ENCODE measurements at regions not wholly inside any gene's neighbourhood (a gene's known extent, or its start where the extent isn't known, plus 50 kb on each side); places are given as distances from the start of the nearest gene placed in this dataset.

- DNase-seq (ENCODE audit: low read depth, low spot score) = no peak
- CTCF ChIA-PET = no interaction called here
- Histone ChIP-seq H2AFZ (ENCODE audit: low read depth, low read length, poor library complexity, severe bottlenecking) (no peak overlapping the region), H4K20me1 (ENCODE audit: insufficient read depth) (no peaks in the 10 kb centered on the region), H3K4me3 (replicated peaks in 1 of 2; ENCODE audit: low read depth in 1 of 2, low read length in 2 of 2) (no peak overlapping the region), H3K36me3 (ENCODE audit: control insufficient read depth in 1 of 2, insufficient read depth in 2 of 2, low read length in 2 of 2) (no peaks in the 10 kb centered on the region), H3K4me2 (ENCODE audit: low read length) (no peak overlapping the region), H3K27ac (ENCODE audit: low read depth, low read length) (no peak overlapping the region), H3K9me3 (ENCODE audit: control insufficient read depth in 1 of 2, insufficient read depth in 1 of 2, low read depth in 1 of 2, low read length in 2 of 2) (peaks cover 3 to 32% of the 10 kb centered on the region in 2 experiments; a peak in 2 of 4 replicates), H3K79me2 (ENCODE audit: insufficient read depth, low read length) (no peaks in the 10 kb centered on the region), H3K9ac (ENCODE audit: low read length) (no peak overlapping the region), H3K4me1 (ENCODE audit: control insufficient read depth in 1 of 2, insufficient read depth in 2 of 2, low read length in 2 of 2) (no peaks in the 10 kb centered on the region), H3K9me2 (ENCODE audit: insufficient read depth) (no peaks in the 10 kb centered on the region), H3K27me3 (ENCODE audit: insufficient read depth, low read length) (no peaks in the 10 kb centered on the region)
- BruUV-seq (replicated peaks) = no TSS peak
- RAD21 ChIA-PET (ENCODE audit: low non-redundant PET in 1 of 2, low total read pairs in 2 of 2, uncharacterized antibody in 2 of 2, unreplicated experiment in 2 of 2) = no interaction called here
- POLR2A ChIA-PET = no interaction called here
- intact Hi-C loops (cut with micrococcal nuclease) = no loop called here
- no peak for TF ChIP-seq ZFX (IDR thresholded peaks at IDR 0.05)
- TF ChIP-seq ATF3 (IDR thresholded peaks at IDR 0.05) = no peak
- no peak for TF ChIP-seq TCF7L2 (IDR thresholded peaks at IDR 0.05; ENCODE audit: borderline replicate concordance, extremely low read depth, insufficient read depth, insufficient read length)
- TF ChIP-seq ELF1 (IDR thresholded peaks at IDR 0.05; ENCODE audit: borderline replicate concordance, low read depth) = no peak
- no peak for TF ChIP-seq SIN3A (IDR thresholded peaks at IDR 0.05; ENCODE audit: low read depth)
- no peak for TF ChIP-seq SRF (IDR thresholded peaks at IDR 0.05; ENCODE audit: low read depth)
- no peak; a peak in 1 of 6 replicates for TF ChIP-seq CTCF (IDR thresholded peaks at IDR 0.05 in 2 of 3, conservative IDR thresholded peaks at IDR 0.05 in 1 of 3; ENCODE audit: borderline replicate concordance in 1 of 3, insufficient read depth in 1 of 3, low read depth in 2 of 3, low read length in 2 of 3)
- TF ChIP-seq FOSL1 (IDR thresholded peaks at IDR 0.05; ENCODE audit: low read depth) = no peak
- no peak for TF ChIP-seq JUND (IDR thresholded peaks at IDR 0.05)
- no peak for TF ChIP-seq CBX3 (IDR thresholded peaks at IDR 0.05; ENCODE audit: low read depth)
- no peak for TF ChIP-seq MAX (IDR thresholded peaks at IDR 0.05)
- no peak for TF ChIP-seq ZNF274 (IDR thresholded peaks at IDR 0.05; ENCODE audit: low read depth, low read length)
- TF ChIP-seq EZH2phosphoT487 (IDR thresholded peaks at IDR 0.05; ENCODE audit: borderline replicate concordance) = no peak
- TF ChIP-seq ZBTB33 (IDR thresholded peaks at IDR 0.05; ENCODE audit: extremely low read depth, insufficient replicate concordance, low read length) = no peak
- no peak for TF ChIP-seq RAD21 (IDR thresholded peaks at IDR 0.05; ENCODE audit: low read depth)
- no peak for TF ChIP-seq REST (IDR thresholded peaks at IDR 0.05; ENCODE audit: low read depth)
- TF ChIP-seq EZH2 (IDR thresholded peaks at IDR 0.05) = no peak
- no peak for ATAC-seq
These were observed 764.3 kb downstream of the NOVA1 start for GRCh38 chr14:25833341-25834126.

Measured in HCT116 (cell line).